ENCODE measurements at regions not wholly inside any gene's neighbourhood (a gene's known extent, or its start where the extent isn't known, plus 50 kb on each side); places are given as distances from the start of the nearest gene placed in this dataset.
"Not testable (repeated sequence)": the region's sequence is repeated elsewhere in the genome, so short reads cannot be mapped to it uniquely, and the experiment has no call there.

GRCh38 chr3:104190681-104191080, 1176.0 kb upstream of the ALCAM start:
- DNase-seq (no peak), ATAC-seq (no peak)
- no peak overlapping the region for H3K4me3 Mint-ChIP-seq
- H3K27me3 Mint-ChIP-seq: no peaks in the 10 kb centered on the region
- peaks cover 0 to 8% (median 0%) of the 10 kb centered on the region in 9 donors for H3K9me3 Mint-ChIP-seq
- no peaks in the 10 kb centered on the region for H3K4me1 Mint-ChIP-seq
- H3K27ac Mint-ChIP-seq: no peak overlapping the region
- no peaks in the 10 kb centered on the region for H3K36me3 Mint-ChIP-seq
- POLR2A ChIA-PET: no interaction called here

- peaks cover 0 to 8% (median 0%) of the 10 kb centered on the region in 9 donors for H3K9me3 Mint-ChIP-seq
- no peaks in the 10 kb centered on the region for H3K27me3 Mint-ChIP-seq
- H3K36me3 Mint-ChIP-seq: no peaks in the 10 kb centered on the region
- ATAC-seq (no peak), DNase-seq (no peak)
- H3K27ac Mint-ChIP-seq: no peak overlapping the region
- POLR2A ChIA-PET: no interaction called here
- no peak overlapping the region for H3K4me3 Mint-ChIP-seq
- no peaks in the 10 kb centered on the region for H3K4me1 Mint-ChIP-seq
Observed at GRCh38 chr3:104198131-104198530, 1168.6 kb upstream of the ALCAM start.

GRCh38 chr3:104206925-104207324, 1159.8 kb upstream of the ALCAM start:
- no peak for ATAC-seq
- DNase-seq: no peak
- no peaks in the 10 kb centered on the region for H3K36me3 Mint-ChIP-seq
- no peak overlapping the region for H3K27ac Mint-ChIP-seq
- H3K4me1 Mint-ChIP-seq: no peaks in the 10 kb centered on the region
- H3K9me3 Mint-ChIP-seq: peaks cover 0 to 17% (median 2%) of the 10 kb centered on the region in 9 donors
- POLR2A ChIA-PET: no interaction called here
- no peak overlapping the region for H3K4me3 Mint-ChIP-seq
- no peaks in the 10 kb centered on the region for H3K27me3 Mint-ChIP-seq

GRCh38 chr3:104214277-104214676, 1152.4 kb upstream of the ALCAM start:
- DNase-seq: no peak
- H3K27me3 Mint-ChIP-seq: no peaks in the 10 kb centered on the region
- no peak for ATAC-seq
- POLR2A ChIA-PET: no interaction called here
- no peaks in the 10 kb centered on the region for H3K36me3 Mint-ChIP-seq
- H3K27ac Mint-ChIP-seq: no peak overlapping the region
- no peak overlapping the region for H3K4me3 Mint-ChIP-seq
- no peaks in the 10 kb centered on the region for H3K4me1 Mint-ChIP-seq
- peaks cover 0 to 3% (median 0%) of the 10 kb centered on the region in 9 donors for H3K9me3 Mint-ChIP-seq

- Mint-ChIP-seq H3K4me1 (no peaks in the 10 kb centered on the region), H3K4me3 (no peak overlapping the region), H3K27ac (no peak overlapping the region), H3K9me3 (peaks cover 0 to 2% (median 0%) of the 10 kb centered on the region in 9 donors), H3K27me3 (no peaks in the 10 kb centered on the region), H3K36me3 (no peaks in the 10 kb centered on the region)
- ATAC-seq (no peak), DNase-seq (no peak)
- POLR2A ChIA-PET: no interaction called here
Observed at GRCh38 chr3:104214937-104215336, 1151.8 kb upstream of the ALCAM start.

GRCh38 chr3:104219046-104219445, 1147.7 kb upstream of the ALCAM start:
- ATAC-seq, H3K27me3 Mint-ChIP-seq, H3K36me3 Mint-ChIP-seq, H3K4me3 Mint-ChIP-seq, H3K27ac Mint-ChIP-seq, POLR2A ChIA-PET, H3K4me1 Mint-ChIP-seq, DNase-seq: not testable (repeated sequence)
- H3K9me3 Mint-ChIP-seq: peaks cover 0 to 17% (median 0%) of the 10 kb centered on the region in 9 donors

GRCh38 chr3:104234442-104235194, 1132.1 kb upstream of the ALCAM start:
- POLR2A ChIA-PET: no interaction called here
- H3K27me3 Mint-ChIP-seq: no peaks in the 10 kb centered on the region
- ATAC-seq (no peak), DNase-seq (no peak)
- peaks cover 0 to 7% (median 0%) of the 10 kb centered on the region in 9 donors for H3K9me3 Mint-ChIP-seq
- H3K4me3 Mint-ChIP-seq: no peak overlapping the region
- H3K36me3 Mint-ChIP-seq: no peaks in the 10 kb centered on the region
- no peak overlapping the region for H3K27ac Mint-ChIP-seq
- H3K4me1 Mint-ChIP-seq: no peaks in the 10 kb centered on the region

- POLR2A ChIA-PET: no interaction called here
- Mint-ChIP-seq H3K4me3 (no peak overlapping the region), H3K36me3 (peaks cover 0 to 9% (median 0%) of the 10 kb centered on the region in 3 donors), H3K9me3 (peaks cover 2 to 19% (median 7%) of the 10 kb centered on the region in 9 donors), H3K4me1 (no peaks in the 10 kb centered on the region), H3K27me3 (peaks cover 0 to 2% (median 0%) of the 10 kb centered on the region in 5 donors), H3K27ac (no peak overlapping the region)
- no peak for ATAC-seq
- no peak for DNase-seq
Observed at GRCh38 chr3:104244680-104245220, 1122.0 kb upstream of the ALCAM start.

GRCh38 chr3:104245261-104245660, 1121.4 kb upstream of the ALCAM start:
- no peaks in the 10 kb centered on the region for H3K4me1 Mint-ChIP-seq
- no peak overlapping the region for H3K27ac Mint-ChIP-seq
- POLR2A ChIA-PET: no interaction called here
- no peak for DNase-seq
- H3K4me3 Mint-ChIP-seq: no peak overlapping the region
- peaks cover 2 to 19% (median 7%) of the 10 kb centered on the region in 9 donors for H3K9me3 Mint-ChIP-seq
- peaks cover 0 to 9% (median 0%) of the 10 kb centered on the region in 3 donors for H3K36me3 Mint-ChIP-seq
- peaks cover 0 to 2% (median 0%) of the 10 kb centered on the region in 5 donors for H3K27me3 Mint-ChIP-seq
- ATAC-seq: no peak

GRCh38 chr3:104245981-104246380, 1120.7 kb upstream of the ALCAM start:
- POLR2A ChIA-PET: no interaction called here
- Mint-ChIP-seq H3K27ac (no peak overlapping the region), H3K4me3 (no peak overlapping the region), H3K27me3 (peaks cover 0 to 2% (median 0%) of the 10 kb centered on the region in 5 donors), H3K9me3 (peaks cover 2 to 14% (median 5%) of the 10 kb centered on the region in 9 donors), H3K36me3 (peaks cover 0 to 7% (median 0%) of the 10 kb centered on the region in 3 donors), H3K4me1 (no peaks in the 10 kb centered on the region)
- ATAC-seq (no peak), DNase-seq (no peak)

- Mint-ChIP-seq H3K27me3 (no peaks in the 10 kb centered on the region), H3K27ac (no peak overlapping the region), H3K9me3 (peaks cover 0 to 19% (median 0%) of the 10 kb centered on the region in 9 donors), H3K4me1 (no peaks in the 10 kb centered on the region), H3K36me3 (no peaks in the 10 kb centered on the region), H3K4me3 (no peak overlapping the region)
- DNase-seq (no peak), ATAC-seq (no peak)
- POLR2A ChIA-PET: no interaction called here
Observed at GRCh38 chr3:104257486-104257885, 1109.2 kb upstream of the ALCAM start.

- Mint-ChIP-seq H3K27ac (no peak overlapping the region), H3K36me3 (no peaks in the 10 kb centered on the region), H3K4me1 (no peaks in the 10 kb centered on the region), H3K9me3 (peaks cover 0 to 19% (median 0%) of the 10 kb centered on the region in 9 donors), H3K27me3 (no peaks in the 10 kb centered on the region), H3K4me3 (no peak overlapping the region)
- DNase-seq (no peak), ATAC-seq (no peak)
- POLR2A ChIA-PET: no interaction called here
Observed at GRCh38 chr3:104263477-104263876, 1103.2 kb upstream of the ALCAM start.

- H3K36me3 Mint-ChIP-seq, H3K4me3 Mint-ChIP-seq, POLR2A ChIA-PET, H3K27me3 Mint-ChIP-seq, ATAC-seq, DNase-seq, H3K27ac Mint-ChIP-seq, H3K4me1 Mint-ChIP-seq: not testable (repeated sequence)
- H3K9me3 Mint-ChIP-seq: peaks cover 0 to 13% (median 0%) of the 10 kb centered on the region in 9 donors
Observed at GRCh38 chr3:104266219-104266618, 1100.5 kb upstream of the ALCAM start.
